SK-N-MC (cell line): ENCODE measurements at regions not wholly inside any gene's neighbourhood (a gene's known extent, or its start where the extent isn't known, plus 50 kb on each side); places are given as distances from the start of the nearest gene placed in this dataset.

Source experiments
- EZH2 ChIP-seq: fragments of 200-600 bp; sonication (generic); IDR thresholded peaks from one replicate; pipeline ENCODE4 v1.6.1; 2017; ENCODE audit warnings: antibody characterized with exemption
- POLR2AphosphoS5 ChIP-seq: IDR thresholded peaks from 2 replicates; pipeline ENCODE4 v1.6.1; 2012; ENCODE audit warnings: mild to moderate bottlenecking, low read depth, low read length, borderline replicate concordance

GRCh38 chr4:35087218-35087617, 1157.1 kb downstream of the ARAP2 start:
- no peak for TF ChIP-seq POLR2AphosphoS5
- TF ChIP-seq EZH2, result no peak
